MM.1S (cell line): ENCODE measurements at regions not wholly inside any gene's neighbourhood (a gene's known extent, or its start where the extent isn't known, plus 50 kb on each side); places are given as distances from the start of the nearest gene placed in this dataset.
"Not testable (repeated sequence)": the region's sequence is repeated elsewhere in the genome, so short reads cannot be mapped to it uniquely, and the experiment has no call there.

Experiments
- EZH2 ChIP-seq: fragments of 300-600 bp; sonication (generic); optimal IDR thresholded peaks from 2 replicates; pipeline ENCODE3; 2017; ENCODE audit warnings: low read depth, mild to moderate bottlenecking, antibody characterized with exemption, low read length, mixed read lengths
- TF ChIP-seq, protein P1 (sequence below): fragments of 300-600 bp; sonication (generic); IDR thresholded peaks from 2 replicates; pipeline ENCODE4 v1.5.1; 2016; ENCODE audit warnings: antibody characterized with exemption, low read length, mixed read lengths

- TF ChIP-seq, protein P1, sequence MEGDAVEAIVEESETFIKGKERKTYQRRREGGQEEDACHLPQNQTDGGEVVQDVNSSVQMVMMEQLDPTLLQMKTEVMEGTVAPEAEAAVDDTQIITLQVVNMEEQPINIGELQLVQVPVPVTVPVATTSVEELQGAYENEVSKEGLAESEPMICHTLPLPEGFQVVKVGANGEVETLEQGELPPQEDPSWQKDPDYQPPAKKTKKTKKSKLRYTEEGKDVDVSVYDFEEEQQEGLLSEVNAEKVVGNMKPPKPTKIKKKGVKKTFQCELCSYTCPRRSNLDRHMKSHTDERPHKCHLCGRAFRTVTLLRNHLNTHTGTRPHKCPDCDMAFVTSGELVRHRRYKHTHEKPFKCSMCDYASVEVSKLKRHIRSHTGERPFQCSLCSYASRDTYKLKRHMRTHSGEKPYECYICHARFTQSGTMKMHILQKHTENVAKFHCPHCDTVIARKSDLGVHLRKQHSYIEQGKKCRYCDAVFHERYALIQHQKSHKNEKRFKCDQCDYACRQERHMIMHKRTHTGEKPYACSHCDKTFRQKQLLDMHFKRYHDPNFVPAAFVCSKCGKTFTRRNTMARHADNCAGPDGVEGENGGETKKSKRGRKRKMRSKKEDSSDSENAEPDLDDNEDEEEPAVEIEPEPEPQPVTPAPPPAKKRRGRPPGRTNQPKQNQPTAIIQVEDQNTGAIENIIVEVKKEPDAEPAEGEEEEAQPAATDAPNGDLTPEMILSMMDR = not testable (repeated sequence)
- TF ChIP-seq EZH2 = not testable (repeated sequence)
Measured at GRCh38 chr21:13979608-13980007, 231.1 kb downstream of the LIPI start.
